ENCODE measurements at regions not wholly inside any gene's neighbourhood (a gene's known extent, or its start where the extent isn't known, plus 50 kb on each side); places are given as distances from the start of the nearest gene placed in this dataset.

DNA sequence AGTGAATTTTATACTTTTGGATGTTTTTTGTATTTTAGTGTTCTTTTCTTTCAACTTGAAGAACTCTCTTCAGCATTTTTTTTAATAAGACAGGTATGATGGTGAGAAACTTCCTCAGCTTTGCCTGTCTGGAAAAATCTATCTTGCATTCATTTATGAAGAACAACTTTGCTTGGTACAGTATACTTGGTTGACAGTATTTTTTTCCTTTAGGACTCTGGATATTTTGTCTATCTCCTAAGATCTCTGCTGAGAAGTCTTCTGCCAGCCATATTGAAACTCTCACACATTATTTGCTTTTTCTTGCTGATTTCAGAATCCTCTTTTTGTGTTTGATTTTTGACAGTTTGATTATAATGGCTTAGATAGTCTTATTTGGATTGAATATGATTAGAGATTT is 405.0 kb upstream of the GHITM start:
- TF ChIP-seq, protein P1, sequence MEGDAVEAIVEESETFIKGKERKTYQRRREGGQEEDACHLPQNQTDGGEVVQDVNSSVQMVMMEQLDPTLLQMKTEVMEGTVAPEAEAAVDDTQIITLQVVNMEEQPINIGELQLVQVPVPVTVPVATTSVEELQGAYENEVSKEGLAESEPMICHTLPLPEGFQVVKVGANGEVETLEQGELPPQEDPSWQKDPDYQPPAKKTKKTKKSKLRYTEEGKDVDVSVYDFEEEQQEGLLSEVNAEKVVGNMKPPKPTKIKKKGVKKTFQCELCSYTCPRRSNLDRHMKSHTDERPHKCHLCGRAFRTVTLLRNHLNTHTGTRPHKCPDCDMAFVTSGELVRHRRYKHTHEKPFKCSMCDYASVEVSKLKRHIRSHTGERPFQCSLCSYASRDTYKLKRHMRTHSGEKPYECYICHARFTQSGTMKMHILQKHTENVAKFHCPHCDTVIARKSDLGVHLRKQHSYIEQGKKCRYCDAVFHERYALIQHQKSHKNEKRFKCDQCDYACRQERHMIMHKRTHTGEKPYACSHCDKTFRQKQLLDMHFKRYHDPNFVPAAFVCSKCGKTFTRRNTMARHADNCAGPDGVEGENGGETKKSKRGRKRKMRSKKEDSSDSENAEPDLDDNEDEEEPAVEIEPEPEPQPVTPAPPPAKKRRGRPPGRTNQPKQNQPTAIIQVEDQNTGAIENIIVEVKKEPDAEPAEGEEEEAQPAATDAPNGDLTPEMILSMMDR (IDR thresholded peaks at IDR 0.05; ENCODE audit: insufficient read depth, low read length, poor library complexity, severe bottlenecking): no peak
- Histone ChIP-seq H3K36me3 (ENCODE audit: control insufficient read depth, insufficient read depth, low read length) (no peaks in the 10 kb centered on the region), H3K4me3 (replicated peaks; ENCODE audit: low read depth, low read length) (no peak overlapping the region), H3K27me3 (replicated peaks; ENCODE audit: control insufficient read depth, insufficient read depth, low read length) (no peaks in the 10 kb centered on the region)
- no peak for DNase-seq (ENCODE audit: extremely low read depth, insufficient read length)

DNA sequence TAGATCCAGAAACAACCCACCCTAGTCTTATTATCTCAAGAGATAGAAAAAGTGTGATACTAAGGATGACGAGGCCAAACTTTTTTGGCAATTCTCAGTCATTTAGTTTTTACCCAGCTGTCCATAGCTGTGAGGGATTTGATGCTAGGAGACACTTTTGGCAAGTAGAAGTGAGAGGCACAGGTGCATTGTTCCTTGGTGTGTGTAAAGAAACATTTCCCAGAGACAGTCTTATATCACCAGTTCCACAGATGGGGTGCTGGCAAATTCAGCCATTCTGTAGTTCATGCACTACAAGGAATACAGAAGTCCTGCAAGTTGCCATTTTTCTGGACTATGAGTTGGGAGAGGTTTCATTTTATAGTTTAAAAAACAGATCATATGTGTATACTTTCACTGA is 403.3 kb upstream of the GHITM start:
- Histone ChIP-seq H3K27me3 (replicated peaks; ENCODE audit: control insufficient read depth, insufficient read depth, low read length) (no peaks in the 10 kb centered on the region), H3K4me3 (replicated peaks; ENCODE audit: low read depth, low read length) (no peak overlapping the region), H3K36me3 (ENCODE audit: control insufficient read depth, insufficient read depth, low read length) (no peaks in the 10 kb centered on the region)
- TF ChIP-seq, protein P1 (IDR thresholded peaks at IDR 0.05; ENCODE audit: insufficient read depth, low read length, poor library complexity, severe bottlenecking): no peak
- no peak for DNase-seq (ENCODE audit: extremely low read depth, insufficient read length)

DNA sequence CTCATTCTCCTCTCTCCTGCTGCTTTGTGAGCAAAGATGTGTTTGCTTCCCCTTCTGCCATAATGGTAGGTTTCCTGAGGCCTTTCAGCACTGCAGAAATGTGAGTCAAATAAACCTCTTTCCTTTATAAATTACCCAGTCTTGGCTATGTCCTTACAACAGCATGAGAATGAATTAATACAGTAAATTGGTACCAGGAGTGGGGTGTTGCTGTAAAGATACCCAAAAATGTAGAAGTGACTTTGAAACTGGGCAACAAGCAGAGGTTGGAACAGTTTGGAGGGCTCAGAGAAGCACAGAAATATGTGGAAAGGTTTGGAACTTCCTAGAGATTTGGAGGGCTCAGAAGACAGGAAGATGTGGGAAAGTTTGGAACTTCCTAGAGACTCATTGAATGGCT is 388.7 kb upstream of the GHITM start:
- DNase-seq (ENCODE audit: extremely low read depth, insufficient read length): no peak
- TF ChIP-seq, protein P1 (IDR thresholded peaks at IDR 0.05; ENCODE audit: insufficient read depth, low read length, poor library complexity, severe bottlenecking): no peak
- H3K36me3 ChIP-seq (ENCODE audit: control insufficient read depth, insufficient read depth, low read length): no peaks in the 10 kb centered on the region
- no peaks in the 10 kb centered on the region for H3K27me3 ChIP-seq (replicated peaks; ENCODE audit: control insufficient read depth, insufficient read depth, low read length)
- H3K4me3 ChIP-seq (replicated peaks; ENCODE audit: low read depth, low read length): no peak overlapping the region

DNA sequence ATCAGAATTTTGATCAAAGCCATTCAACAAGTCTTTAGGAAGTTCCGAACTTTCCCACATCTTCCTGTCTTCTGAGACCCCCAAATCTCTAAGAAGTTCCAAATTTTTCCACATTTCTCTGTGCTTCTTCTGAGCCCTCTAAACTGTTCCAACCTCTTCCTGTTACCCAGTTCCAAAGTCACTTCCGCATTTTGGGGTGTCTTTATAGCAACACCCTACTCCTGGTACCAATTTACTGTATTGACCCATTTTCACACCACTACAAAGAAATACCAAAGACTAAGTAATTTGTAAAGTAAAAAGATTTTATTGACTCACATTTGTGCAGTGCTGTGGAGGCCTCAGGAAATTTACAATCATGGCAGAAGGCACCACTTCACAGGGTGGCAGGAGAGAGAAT is 385.8 kb upstream of the GHITM start:
- DNase-seq (ENCODE audit: extremely low read depth, insufficient read length): no peak
- Histone ChIP-seq H3K4me3 (replicated peaks; ENCODE audit: low read depth, low read length) (no peak overlapping the region), H3K27me3 (replicated peaks; ENCODE audit: control insufficient read depth, insufficient read depth, low read length) (no peaks in the 10 kb centered on the region), H3K36me3 (ENCODE audit: control insufficient read depth, insufficient read depth, low read length) (no peaks in the 10 kb centered on the region)
- TF ChIP-seq, protein P1 (IDR thresholded peaks at IDR 0.05; ENCODE audit: insufficient read depth, low read length, poor library complexity, severe bottlenecking): no peak

DNA sequence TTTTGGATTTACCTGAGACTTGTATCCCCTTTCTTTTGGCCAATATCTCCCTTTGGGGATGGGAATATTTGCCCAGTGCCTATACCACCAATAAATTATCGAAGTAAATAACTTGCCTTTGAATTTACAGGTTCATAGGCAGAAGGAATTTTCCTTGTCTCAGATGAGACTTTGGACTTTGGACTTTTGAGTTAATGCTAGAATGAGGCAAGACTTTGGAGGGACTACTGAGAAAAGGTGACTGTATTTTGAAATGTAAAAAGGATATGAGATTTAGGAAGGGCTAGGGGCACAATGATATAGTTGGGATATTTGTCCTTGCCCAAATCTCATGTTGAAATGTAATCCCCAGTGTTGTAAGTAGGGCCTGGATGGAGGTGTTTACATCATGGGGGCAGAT is 384.5 kb upstream of the GHITM start:
- H3K36me3 ChIP-seq (ENCODE audit: control insufficient read depth, insufficient read depth, low read length): no peaks in the 10 kb centered on the region
- no peaks in the 10 kb centered on the region for H3K27me3 ChIP-seq (replicated peaks; ENCODE audit: control insufficient read depth, insufficient read depth, low read length)
- no peak for DNase-seq (ENCODE audit: extremely low read depth, insufficient read length)
- TF ChIP-seq, protein P1 (IDR thresholded peaks at IDR 0.05; ENCODE audit: insufficient read depth, low read length, poor library complexity, severe bottlenecking): no peak
- H3K4me3 ChIP-seq (replicated peaks; ENCODE audit: low read depth, low read length): no peak overlapping the region

DNA sequence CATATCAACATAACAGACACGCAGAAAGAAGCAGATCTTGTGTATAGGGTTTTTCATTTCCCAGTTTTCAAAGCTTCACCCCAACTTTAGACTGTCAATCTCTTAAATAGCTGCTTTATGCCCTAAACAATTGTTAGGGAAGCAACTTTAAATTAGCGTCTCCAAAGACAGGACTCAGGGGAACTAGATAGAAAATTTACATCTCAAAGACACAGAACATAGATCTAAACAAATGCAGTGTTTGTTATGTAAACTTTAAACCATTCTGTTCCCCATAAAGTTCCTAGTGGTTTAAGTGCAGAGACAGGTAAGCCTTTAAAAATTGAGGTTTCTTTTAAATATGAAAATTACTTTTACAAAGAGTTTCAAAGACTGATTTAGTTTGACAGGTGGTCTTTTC is 379.2 kb upstream of the GHITM start:
- DNase-seq (ENCODE audit: extremely low read depth, insufficient read length): no peak
- TF ChIP-seq, protein P1 (IDR thresholded peaks at IDR 0.05; ENCODE audit: insufficient read depth, low read length, poor library complexity, severe bottlenecking): no peak
- H3K27me3 ChIP-seq (replicated peaks; ENCODE audit: control insufficient read depth, insufficient read depth, low read length): no peaks in the 10 kb centered on the region
- no peak overlapping the region for H3K4me3 ChIP-seq (replicated peaks; ENCODE audit: low read depth, low read length)
- no peaks in the 10 kb centered on the region for H3K36me3 ChIP-seq (ENCODE audit: control insufficient read depth, insufficient read depth, low read length)

Data from GM06990 (cell line).